IMR-90 (cell line): ENCODE measurements at regions not wholly inside any gene's neighbourhood (a gene's known extent, or its start where the extent isn't known, plus 50 kb on each side); places are given as distances from the start of the nearest gene placed in this dataset.

Source experiments
- ATAC-seq: fragments of 200-7000 bp; cut with Tn5 transposase; 2 replicates; pipeline ENCODE4 v1.9.1; 2020; ENCODE audit warnings: low read depth, mild to moderate bottlenecking, moderate library complexity
- BruUV-seq: library from RNA; stranded (reverse); fragments of 400-500 nt; replicated peaks from 2 replicates; lab custom pipeline; 2021; lab: Mats Ljungman, UMichigan
- CTCF ChIA-PET: fragments of 300-600 bp; formaldehyde crosslinking; extraction: SDS; loops from one replicate; lab custom pipeline; 2021; ENCODE audit warnings: antibody characterized with exemption; lab: Yijun Ruan, JAX
- POLR2A ChIA-PET: fragments of 300-600 bp; sonication (Branson Sonifier 250); formaldehyde crosslinking; loops from one replicate; lab custom pipeline; 2022; ENCODE audit warnings: antibody characterized with exemption; ENCODE audit not compliant: unreplicated experiment; lab: Charles Lee
- DNase-seq: peaks from one replicate; pipeline ENCODE4 v3.0.0; 2013
- H2AFZ ChIP-seq: replicated peaks from 2 replicates; pipeline ENCODE3; 2013; ENCODE audit warnings: low read length, mild to moderate bottlenecking; ENCODE audit not compliant: poor library complexity
- H2AK5ac ChIP-seq: 2 replicates; pipeline ENCODE4 v1.6.1; 2013; ENCODE audit warnings: low read depth, low read length, inconsistent platforms
- H2AK9ac ChIP-seq: replicated peaks from 2 replicates; pipeline ENCODE3; 2013; ENCODE audit warnings: mild to moderate bottlenecking, low read depth, low read length, moderate library complexity; ENCODE audit not compliant: poor library complexity
- H2BK120ac ChIP-seq: 2 replicates; pipeline ENCODE4 v1.6.1; 2013; ENCODE audit warnings: low read depth, low read length, inconsistent platforms
- H2BK15ac ChIP-seq: 3 replicates; pipeline ENCODE4 v1.6.1; 2013; ENCODE audit warnings: low read depth, low read length, inconsistent platforms
- H2BK20ac ChIP-seq: 2 replicates; pipeline ENCODE4 v1.6.1; 2013; ENCODE audit warnings: low read depth, mild to moderate bottlenecking, inconsistent platforms, low read length, moderate library complexity
- H2BK5ac ChIP-seq: 2 replicates; pipeline ENCODE4 v1.6.1; 2013; ENCODE audit warnings: mild to moderate bottlenecking, low read depth, low read length, inconsistent platforms; ENCODE audit not compliant: poor library complexity, severe bottlenecking
- H3K14ac ChIP-seq: replicated peaks from 2 replicates; pipeline ENCODE4 v1.6.1; 2013; ENCODE audit warnings: low read depth, low read length, inconsistent platforms
- H3K18ac ChIP-seq: 2 replicates; pipeline ENCODE4 v1.6.1; 2013; ENCODE audit warnings: low read depth, low read length, control low read depth
- H3K23ac ChIP-seq: 2 replicates; pipeline ENCODE4 v1.6.1; 2013; ENCODE audit warnings: low read depth, low read length, inconsistent platforms
- H3K27ac ChIP-seq: 2 replicates; pipeline ENCODE4 v1.5.1; 2013; ENCODE audit warnings: mild to moderate bottlenecking, control low read depth, low read length; ENCODE audit not compliant: insufficient read depth
- H3K27me3 ChIP-seq: 2 replicates; pipeline ENCODE4 v1.6.1; 2013; ENCODE audit warnings: low read length; ENCODE audit not compliant: control insufficient read depth, insufficient read depth
- H3K36me3 ChIP-seq: 2 replicates; pipeline ENCODE4 v1.6.1; 2013; ENCODE audit warnings: low read length, mixed read lengths; ENCODE audit not compliant: control insufficient read depth, insufficient read depth
- H3K4ac ChIP-seq: 2 replicates; pipeline ENCODE4 v1.6.1; 2013; ENCODE audit warnings: low read depth, low read length, inconsistent platforms
- H3K4me1 ChIP-seq: 2 replicates; pipeline ENCODE4 v1.6.1; 2013; ENCODE audit warnings: low read length, mixed read lengths; ENCODE audit not compliant: control insufficient read depth, insufficient read depth
- H3K4me2 ChIP-seq: 2 replicates; pipeline ENCODE4 v1.6.1; 2013; ENCODE audit warnings: low read depth, mild to moderate bottlenecking, control low read depth, low read length, moderate library complexity
- H3K4me3 ChIP-seq: 2 replicates; pipeline ENCODE4 v1.5.1; 2013; ENCODE audit warnings: low read depth, mild to moderate bottlenecking, control low read depth, low read length, moderate library complexity; ENCODE audit not compliant: insufficient read depth
- H3K56ac ChIP-seq: 2 replicates; pipeline ENCODE4 v1.6.1; 2013; ENCODE audit warnings: low read length, inconsistent platforms; ENCODE audit not compliant: insufficient read depth; ENCODE audit errors: extremely low read depth
- H3K79me1 ChIP-seq, 2 experiments: 2 replicates each; pipeline ENCODE4 v1.6.1; 2013; ENCODE audit warnings: low read length in 2 of 2, inconsistent platforms in 1 of 2, low read depth in 1 of 2
- H3K9ac ChIP-seq: 2 replicates; pipeline ENCODE4 v1.6.1; 2013; ENCODE audit warnings: low read depth, low read length, control low read depth
- H3K9me1 ChIP-seq: 2 replicates; pipeline ENCODE4 v1.6.1; 2013; ENCODE audit warnings: low read length, inconsistent platforms; ENCODE audit not compliant: insufficient read depth
- H3K9me3 ChIP-seq: 2 replicates; pipeline ENCODE4 v1.6.1; 2013; ENCODE audit warnings: low read length; ENCODE audit not compliant: control insufficient read depth, insufficient read depth
- H4K20me1 ChIP-seq: 2 replicates; pipeline ENCODE4 v1.6.1; 2013; ENCODE audit warnings: low read length, inconsistent platforms; ENCODE audit not compliant: insufficient read depth
- H4K5ac ChIP-seq: 2 replicates; pipeline ENCODE4 v1.6.1; 2013; ENCODE audit warnings: mild to moderate bottlenecking, low read depth, low read length, control low read depth
- H4K8ac ChIP-seq, 2 experiments: 2 replicates each; pipeline ENCODE4 v1.6.1; 2013; ENCODE audit warnings: low read depth in 2 of 2, low read length in 2 of 2, control low read depth in 1 of 2, inconsistent platforms in 1 of 2
- H4K91ac ChIP-seq: 2 replicates; pipeline ENCODE4 v1.6.1; 2013; ENCODE audit warnings: low read depth, low read length, inconsistent platforms; ENCODE audit not compliant: insufficient read depth
- BHLHE40 ChIP-seq: fragments of 150-350 bp; IDR thresholded peaks from 2 replicates; pipeline ENCODE4 v1.6.1; 2016; ENCODE audit warnings: mild to moderate bottlenecking, low read depth, low read length
- CEBPB ChIP-seq: IDR thresholded peaks from 2 replicates; pipeline ENCODE4 v1.6.1; 2012; ENCODE audit warnings: low read depth, low read length, improper control_type of control experiment
- CHD1 ChIP-seq: IDR thresholded peaks from 2 replicates; pipeline ENCODE4 v1.6.1; 2012; ENCODE audit warnings: low read depth, low read length, improper control_type of control experiment
- CTCF ChIP-seq: conservative IDR thresholded peaks from 2 replicates; pipeline ENCODE4 v1.5.1; 2012; ENCODE audit warnings: mild to moderate bottlenecking, low read depth, low read length, improper control_type of control experiment
- ELK1 ChIP-seq: fragments of 150-350 bp; IDR thresholded peaks from 2 replicates; pipeline ENCODE4 v1.6.1; 2016; ENCODE audit warnings: low read depth, mild to moderate bottlenecking, low read length, moderate library complexity, borderline replicate concordance
- FOS ChIP-seq: fragments of 150-350 bp; IDR thresholded peaks from 2 replicates; pipeline ENCODE4 v1.6.1; 2016; ENCODE audit warnings: low read depth, low read length
- MAFK ChIP-seq: IDR thresholded peaks from 2 replicates; pipeline ENCODE4 v1.6.1; 2012; ENCODE audit warnings: low read depth, low read length, improper control_type of control experiment
- MAZ ChIP-seq: IDR thresholded peaks from 2 replicates; pipeline ENCODE4 v1.6.1; 2012; ENCODE audit warnings: low read depth, mild to moderate bottlenecking, low read length, improper control_type of control experiment, moderate library complexity, borderline replicate concordance
- MXI1 ChIP-seq: IDR thresholded peaks from 2 replicates; pipeline ENCODE4 v1.6.1; 2012; ENCODE audit warnings: low read depth, mild to moderate bottlenecking, low read length, moderate library complexity, borderline replicate concordance
- NFE2L2 ChIP-seq: fragments of 150-350 bp; IDR thresholded peaks from 2 replicates; pipeline ENCODE4 v1.6.1; 2016; ENCODE audit warnings: low read depth, mild to moderate bottlenecking, low read length
- POLR2A ChIP-seq: IDR thresholded peaks from 2 replicates; pipeline ENCODE4 v1.6.1; 2012; ENCODE audit warnings: mild to moderate bottlenecking, low read depth, low read length
- RAD21 ChIP-seq: IDR thresholded peaks from 2 replicates; pipeline ENCODE4 v1.6.1; 2012; ENCODE audit warnings: low read length, improper control_type of control experiment
- RCOR1 ChIP-seq: IDR thresholded peaks from 2 replicates; pipeline ENCODE4 v1.6.1; 2012; ENCODE audit warnings: mild to moderate bottlenecking, low read length, improper control_type of control experiment; ENCODE audit not compliant: insufficient replicate concordance
- RFX5 ChIP-seq: IDR thresholded peaks from 2 replicates; pipeline ENCODE4 v1.8.0; 2012; ENCODE audit warnings: low read depth, mild to moderate bottlenecking, low read length, moderate library complexity
- SMC3 ChIP-seq: fragments of 150-350 bp; IDR thresholded peaks from 2 replicates; pipeline ENCODE4 v1.6.1; 2016; ENCODE audit warnings: low read depth, mild to moderate bottlenecking, antibody characterized with exemption, low read length, moderate library complexity
- USF2 ChIP-seq: fragments of 150-350 bp; IDR thresholded peaks from 2 replicates; pipeline ENCODE4 v1.6.1; 2017; ENCODE audit warnings: mild to moderate bottlenecking, antibody characterized with exemption, low read length, low read depth
- WGBS, 2 experiments: methylation state at CpG; one replicate each; pipeline versions ENCODE4 v1.1.5 to v1.1.7; 2013; ENCODE audit warnings: missing lambda C conversion rate in 2 of 2; ENCODE audit not compliant: insufficient read length in 1 of 2; ENCODE audit errors: extremely low coverage in 2 of 2; 5-methylcytosine and 5-hydroxymethylcytosine counted together
- dilution Hi-C: fragments of 300-500 bp; cut with HindIII; formaldehyde crosslinking; loops from one replicate; pipeline ENCODE4 v1.14.3; 2018; ENCODE audit warnings: low sequenced_read_pairs; ENCODE audit not compliant: unreplicated experiment
- in situ Hi-C: fragments of 300-500 bp; cut with MboI; formaldehyde crosslinking; loops from 3 replicates; pipeline ENCODE4 v1.14.3; 2019; ENCODE audit warnings: low sequenced_read_pairs, inconsistent platforms, mixed read lengths
- intact Hi-C: fragments of 100-400 bp; cut with micrococcal nuclease; formaldehyde crosslinking; loops from 2 replicates; pipeline ENCODE4 v1.10.0; 2022

DNA sequence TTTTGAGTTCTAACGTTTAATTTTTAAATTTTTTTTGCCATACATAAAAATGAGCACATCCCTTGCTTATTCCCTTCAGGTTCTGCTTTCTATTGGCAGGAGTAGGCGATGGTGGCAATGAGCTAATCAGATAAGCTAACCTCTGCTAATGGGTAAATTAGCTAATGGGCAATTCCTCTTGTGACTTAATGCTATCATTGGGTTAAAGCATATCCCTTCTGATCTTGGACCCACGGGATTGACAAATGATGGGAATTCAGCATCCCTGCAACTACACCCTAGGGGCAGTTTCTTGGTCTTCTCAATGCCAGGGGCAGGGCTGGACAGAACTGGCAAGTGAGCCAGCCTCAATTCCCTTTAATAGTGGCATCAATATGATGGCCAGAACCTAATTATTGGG lies 70.2 kb upstream of the IL12B start:
- H3K9me3 ChIP-seq: no peaks in the 10 kb centered on the region
- no peaks in the 10 kb centered on the region for H3K79me1 ChIP-seq
- no peak overlapping the region for H3K56ac ChIP-seq
- POLR2A ChIA-PET: interaction anchor here (0.5 kb wide), 1 partner anchor 16 kb away, joined by 3 read pairs; no protein-coding TSS in a partner anchor
- H2AK5ac ChIP-seq: no peak overlapping the region
- no peak overlapping the region for H3K4ac ChIP-seq
- H3K36me3 ChIP-seq: no peaks in the 10 kb centered on the region
- CTCF ChIA-PET: no interaction called here
- H3K23ac ChIP-seq: no peak overlapping the region
- H3K9ac ChIP-seq: no peak overlapping the region
- DNase-seq (no peak), ATAC-seq (no peak)
- H3K27me3 ChIP-seq: peaks cover 13% of the 10 kb centered on the region
- H4K8ac ChIP-seq: no peak overlapping the region
- H3K4me1 ChIP-seq: no peaks in the 10 kb centered on the region
- TF ChIP-seq ELK1 (no peak), FOS (no peak), RFX5 (no peak), MAFK (no peak), NFE2L2 (no peak), MXI1 (no peak), CTCF (no peak), BHLHE40 (no peak), SMC3 (no peak), POLR2A (no peak), RCOR1 (no peak), CEBPB (no peak), MAZ (no peak), CHD1 (no peak), RAD21 (no peak), USF2 (no peak)
- no peak overlapping the region for H2BK120ac ChIP-seq
- no peak overlapping the region for H3K27ac ChIP-seq
- H2BK5ac ChIP-seq: no peak overlapping the region
- no peak overlapping the region for H3K14ac ChIP-seq
- in situ Hi-C loops: no loop called here
- no peak overlapping the region for H3K18ac ChIP-seq
- no peak overlapping the region for H3K4me3 ChIP-seq
- no peak overlapping the region for H4K5ac ChIP-seq
- H2AFZ ChIP-seq: no peak overlapping the region
- no TSS peak for BruUV-seq
- H4K20me1 ChIP-seq: no peaks in the 10 kb centered on the region
- WGBS, 2 experiments: no CpG with 5 or more reads among the region's 3 CpGs
- dilution Hi-C loops: no loop called here
- H3K9me1 ChIP-seq: no peaks in the 10 kb centered on the region
- H3K4me2 ChIP-seq: no peak overlapping the region
- H4K91ac ChIP-seq: no peak overlapping the region
- intact Hi-C loops: no loop called here
- H2BK20ac ChIP-seq: no peak overlapping the region
- H2BK15ac ChIP-seq: no peak overlapping the region
- H2AK9ac ChIP-seq: no peak overlapping the region
